Heart left ventricle (tissue), 16 donors: ENCODE measurements at regions not wholly inside any gene's neighbourhood (a gene's known extent, or its start where the extent isn't known, plus 50 kb on each side); places are given as distances from the start of the nearest gene placed in this dataset.

Source experiments
- ATAC-seq, 4 donors: fragments of 200-7000 bp; cut with Tn5 transposase; one replicate each; pipeline ENCODE4 v1.9.1; 2020 to 2022; ENCODE audit warnings: moderate library complexity in 4 of 4, mild to moderate bottlenecking in 3 of 4, moderate number of reproducible peaks in 1 of 4
- DNase-seq, 5 donors: peaks; one replicate each; pipeline ENCODE4 v3.0.0-alpha.2; 2020
- H3K27ac ChIP-seq, 12 donors: fragments of 200-600 bp; sonication (generic) in 4 of 12; one replicate each; pipeline versions ENCODE4 v1.5.0 to v1.8.0; 2016 to 2022; ENCODE audit warnings: mild to moderate bottlenecking in 2 of 12
- H3K27me3 ChIP-seq, 9 donors: fragments of 200-600 bp; sonication (generic) in 2 of 9; one replicate each; pipeline versions ENCODE4 v1.5.1 to v1.8.0; 2016 to 2022; ENCODE audit warnings: mild to moderate bottlenecking in 3 of 9
- H3K36me3 ChIP-seq, 9 donors: fragments of 200-600 bp; sonication (generic) in 2 of 9; one replicate each; pipeline versions ENCODE4 v1.5.0 to v1.8.0; 2018 to 2022; ENCODE audit warnings: mild to moderate bottlenecking in 2 of 9
- H3K4me1 ChIP-seq, 12 donors: fragments of 200-600 bp; sonication (generic) in 4 of 12; one replicate each; pipeline versions ENCODE4 v1.5.0 to v1.8.0; 2016 to 2022; ENCODE audit warnings: mild to moderate bottlenecking in 3 of 12
- H3K4me3 ChIP-seq, 12 donors: fragments of 200-600 bp; sonication (generic) in 4 of 12; one replicate each; pipeline versions ENCODE4 v1.5.0 to v1.8.0; 2017 to 2022; ENCODE audit warnings: mild to moderate bottlenecking in 9 of 12, moderate library complexity in 4 of 12
- H3K9me3 ChIP-seq, 12 donors: fragments of 200-600 bp; sonication (generic) in 4 of 12; one replicate each; pipeline versions ENCODE4 v1.5.0 to v1.8.0; 2016 to 2022; ENCODE audit warnings: mild to moderate bottlenecking in 1 of 12
- CTCF ChIP-seq, 12 donors: fragments of 200-600 bp; sonication (generic) in 4 of 12; IDR thresholded peaks; one replicate each; pipeline versions ENCODE4 v1.5.0 to v1.8.0; 2018 to 2022; ENCODE audit warnings: antibody characterized with exemption in 12 of 12, mild to moderate bottlenecking in 5 of 12
- POLR2A ChIP-seq, 2 donors: fragments of 450-650 bp; IDR thresholded peaks; one replicate each; pipeline ENCODE4 v1.6.1; 2017; ENCODE audit warnings: antibody characterized with exemption in 2 of 2, mild to moderate bottlenecking in 2 of 2, moderate library complexity in 2 of 2
- WGBS, 4 donors: extraction: QIAGEN DNeasy Blood & Tissue Kit in 2 of 4; methylation state at CpG; one replicate each; pipeline versions ENCODE4 v1.1.5 to v1.1.7; 2013 to 2018; 5-methylcytosine and 5-hydroxymethylcytosine counted together
- intact Hi-C, 10 donors: fragments of 100-400 bp; cut with DNase I; formaldehyde crosslinking; loops; one replicate each; pipeline versions ENCODE4 v1.11.1 to v1.14.2; 2022
- donor health status: ischemic (EF 13 %, LVEDD 7.1; RV severe dilation, severe dysfunction).
- donor health status: healthy with polysubstance abuse.
- donor health status: DM: no; HTN: yes; CAD: no.
- donor health status: DM: no; HTN: no; CAD: no.
- donor health status: ischemic (EF 25% LVEDD 6.9; RV normal size, moderate dysfunction).
- donor health status: ischemic (EF 25% LVEDD 5.7; RV mildly dilated, moderate dysfunction).
- donor health status: healthy.
- donor health status: DM: yes; HTN: yes; CAD: no.
- donor health status: ischemic (EF 35%, LVEDD 5.7; RV mildly dilated, moderate dysfunction).
- donor health status: nonischemic (EF 11% LVEDD 7.7; RV severe dilation, severe dysfunction).
- donor health status: DM: yes; HTN: yes; CAD: no.
- donor health status: PGD.
- donor health status: ischemic (EF 29% LVEDD 5.4; RV normal size, mild dysfunction).
- donor health status: nonischemic (EF 23%, LVEDD 6.1; RV moderate dilation, normal function).

- peaks cover 0 to 16% (median 0%) of the 10 kb centered on the region in 12 donors for H3K9me3 ChIP-seq
- DNase-seq (no peak), ATAC-seq (no peak)
- 84 to 88% (median 85%) methylated on average over 5 of the region's 5 CpGs for WGBS, 4 donors
- no peaks in the 10 kb centered on the region for H3K4me1 ChIP-seq
- no peaks in the 10 kb centered on the region for H3K36me3 ChIP-seq
- H3K27ac ChIP-seq: no peak overlapping the region
- H3K4me3 ChIP-seq: no peak overlapping the region
- H3K27me3 ChIP-seq: no peaks in the 10 kb centered on the region
- intact Hi-C loops: no loop called here
- no peak for TF ChIP-seq POLR2A (IDR thresholded peaks at IDR 0.05)
- no peak for TF ChIP-seq CTCF (IDR thresholded peaks at IDR 0.05)
Observed at GRCh38 chr5:163813900-163814299, 308.5 kb downstream of the MAT2B start.

GRCh38 chr5:163815240-163815791, 309.9 kb downstream of the MAT2B start:
- Histone ChIP-seq H3K36me3 (no peaks in the 10 kb centered on the region), H3K9me3 (peaks cover 0 to 24% (median 0%) of the 10 kb centered on the region in 12 donors), H3K27ac (no peak overlapping the region), H3K4me1 (no peaks in the 10 kb centered on the region), H3K4me3 (no peak overlapping the region), H3K27me3 (no peaks in the 10 kb centered on the region)
- DNase-seq (no peak), ATAC-seq (no peak)
- intact Hi-C loops: no loop called here
- TF ChIP-seq POLR2A (IDR thresholded peaks at IDR 0.05) (no peak), CTCF (IDR thresholded peaks at IDR 0.05) (no peak)

- Histone ChIP-seq H3K36me3 (no peaks in the 10 kb centered on the region), H3K27ac (no peak overlapping the region), H3K4me3 (no peak overlapping the region), H3K27me3 (no peaks in the 10 kb centered on the region), H3K9me3 (peaks cover 0 to 33% (median 3%) of the 10 kb centered on the region in 12 donors), H3K4me1 (no peaks in the 10 kb centered on the region)
- no peak for TF ChIP-seq POLR2A (IDR thresholded peaks at IDR 0.05)
- no peak for TF ChIP-seq CTCF (IDR thresholded peaks at IDR 0.05)
- DNase-seq (no peak), ATAC-seq (no peak)
- 73 to 100% (median 84%) methylated on average over 1 of the region's 1 CpG for WGBS, 4 donors
- intact Hi-C loops: no loop called here
Observed at GRCh38 chr5:163821142-163821541, 315.7 kb downstream of the MAT2B start.

GRCh38 chr5:163822548-163822947, 317.1 kb downstream of the MAT2B start:
- no peak for ATAC-seq
- H3K4me3 ChIP-seq: no peak overlapping the region
- no peak for TF ChIP-seq CTCF (IDR thresholded peaks at IDR 0.05)
- TF ChIP-seq POLR2A (IDR thresholded peaks at IDR 0.05): no peak
- WGBS, 4 donors: 77 to 86% (median 79%) methylated on average over 4 of the region's 4 CpGs
- intact Hi-C loops: no loop called here
- DNase-seq: no peak
- H3K4me1 ChIP-seq: no peaks in the 10 kb centered on the region
- no peaks in the 10 kb centered on the region for H3K36me3 ChIP-seq
- H3K27me3 ChIP-seq: no peaks in the 10 kb centered on the region
- H3K9me3 ChIP-seq: peaks cover 0 to 27% (median 3%) of the 10 kb centered on the region in 12 donors
- H3K27ac ChIP-seq: no peak overlapping the region
